EH (cell line): ENCODE measurements at regions not wholly inside any gene's neighbourhood (a gene's known extent, or its start where the extent isn't known, plus 50 kb on each side); places are given as distances from the start of the nearest gene placed in this dataset.
A peak's percentile ranks its signal among the peaks of the same experiment; 100 is the strongest.

Experiments used
- DNase-seq: peaks from one replicate; pipeline ENCODE4 v3.0.0-alpha.2; 2015; ENCODE audit warnings: low read depth

- DNase-seq: no peak
Observed at GRCh38 chr2:6474161-6475140, 391.3 kb downstream of the CMPK2 start.

- no peak for DNase-seq
Observed at GRCh38 chr2:6475155-6475940, 390.4 kb downstream of the CMPK2 start.

- DNase-seq: no peak
Observed at GRCh38 chr2:6480514-6480913, 385.2 kb downstream of the CMPK2 start.

GRCh38 chr2:6482256-6482655, 383.5 kb downstream of the CMPK2 start:
- no peak for DNase-seq

- DNase-seq: no peak
Observed at GRCh38 chr2:6487765-6488164, 377.9 kb downstream of the CMPK2 start.

- no peak for DNase-seq
Observed at GRCh38 chr2:6492573-6492972, 373.1 kb downstream of the CMPK2 start.

GRCh38 chr2:6493266-6493665, 372.4 kb downstream of the CMPK2 start:
- no peak for DNase-seq

GRCh38 chr2:6493669-6494068, 372.0 kb downstream of the CMPK2 start:
- no peak for DNase-seq

- DNase-seq: no peak
Observed at GRCh38 chr2:6495466-6495865, 370.2 kb downstream of the CMPK2 start.

- no peak for DNase-seq
Observed at GRCh38 chr2:6496376-6496775, 369.3 kb downstream of the CMPK2 start.

GRCh38 chr2:6497048-6497447, 368.7 kb downstream of the CMPK2 start:
- no peak for DNase-seq

GRCh38 chr2:6498841-6499240, 366.9 kb downstream of the CMPK2 start:
- DNase-seq: no peak

- DNase-seq: no peak
Observed at GRCh38 chr2:6499691-6500090, 366.0 kb downstream of the CMPK2 start.

GRCh38 chr2:6506361-6506794, 359.3 kb downstream of the CMPK2 start:
- peak; percentile 87 for DNase-seq

GRCh38 chr2:6506859-6507258, 358.8 kb downstream of the CMPK2 start:
- no peak for DNase-seq

- DNase-seq: no peak
Observed at GRCh38 chr2:6510532-6510931, 355.2 kb downstream of the CMPK2 start.

GRCh38 chr2:6512589-6512988, 353.1 kb downstream of the CMPK2 start:
- no peak for DNase-seq

- DNase-seq: no peak
Observed at GRCh38 chr2:6516674-6517073, 349.0 kb downstream of the CMPK2 start.

- no peak for DNase-seq
Observed at GRCh38 chr2:6518361-6518760, 347.3 kb downstream of the CMPK2 start.

- no peak for DNase-seq
Observed at GRCh38 chr2:6523476-6523875, 342.2 kb downstream of the CMPK2 start.

GRCh38 chr2:6524691-6525474, 340.8 kb downstream of the CMPK2 start:
- DNase-seq: no peak

- no peak for DNase-seq
Observed at GRCh38 chr2:6525475-6525964, 340.2 kb downstream of the CMPK2 start.
